ENCODE measurements at regions not wholly inside any gene's neighbourhood (a gene's known extent, or its start where the extent isn't known, plus 50 kb on each side); places are given as distances from the start of the nearest gene placed in this dataset.

DNA sequence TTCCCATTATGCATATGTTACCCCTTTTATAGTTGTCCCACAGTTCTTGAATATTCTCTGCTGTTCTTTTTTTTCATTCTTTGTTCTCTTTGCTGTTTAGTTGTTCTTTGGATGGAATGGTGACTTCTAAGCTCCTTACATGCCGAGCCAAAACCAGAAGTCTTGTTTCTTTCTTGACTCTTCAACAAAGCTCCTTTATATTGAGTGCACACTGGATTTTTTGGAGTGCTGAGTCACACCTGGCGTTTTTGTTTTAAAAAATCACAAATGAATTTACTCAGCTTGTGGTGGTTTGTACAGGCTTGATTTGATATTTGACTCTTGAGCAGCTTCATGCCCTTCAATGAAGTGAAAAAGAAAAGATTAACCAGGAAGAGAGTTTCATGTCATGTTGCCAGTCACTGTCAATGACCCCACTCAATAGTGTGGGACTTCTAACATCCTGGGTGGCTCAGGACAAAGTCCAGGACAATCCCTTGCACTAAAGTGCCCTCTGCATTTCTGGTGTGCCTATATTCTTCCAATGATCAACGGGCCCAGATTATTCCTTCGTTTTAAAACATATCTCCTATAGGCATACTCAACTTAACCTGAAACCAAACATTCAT is 112.4 kb upstream of the SLC38A4 start:
- dilution Hi-C loops (cut with MboI; ENCODE audit: extremely low pct_ligation_motif_present, low sequenced_read_pairs): no loop called here
- no peaks in the 10 kb centered on the region for H3K79me2 ChIP-seq (ENCODE audit: control insufficient read depth, insufficient read depth, low read length)
- no peaks in the 10 kb centered on the region for H3K9me3 ChIP-seq (ENCODE audit: control insufficient read depth, low read depth, low read length)
- H3K36me3 ChIP-seq (ENCODE audit: control insufficient read depth in 2 of 2, extremely low read depth in 1 of 2, insufficient read depth in 2 of 2, low read length in 2 of 2): no peaks in the 10 kb centered on the region
- no peaks in the 10 kb centered on the region for H3K27me3 ChIP-seq (ENCODE audit: control insufficient read depth, extremely low read depth, insufficient read depth, low read length)
- no peaks in the 10 kb centered on the region for H3K9me1 ChIP-seq (ENCODE audit: control insufficient read depth, extremely low read depth, insufficient read depth, low read length)
- peak overlapping the region; percentile 73 for H2AFZ ChIP-seq (ENCODE audit: control insufficient read depth, low read length)
- peaks cover 26% of the 10 kb centered on the region for H3K4me1 ChIP-seq (ENCODE audit: control insufficient read depth, extremely low read depth, insufficient read depth, low read length)
- TF ChIP-seq EZH2 (IDR thresholded peaks at IDR 0.05; ENCODE audit: low read length): no peak
- TF ChIP-seq, protein P1, sequence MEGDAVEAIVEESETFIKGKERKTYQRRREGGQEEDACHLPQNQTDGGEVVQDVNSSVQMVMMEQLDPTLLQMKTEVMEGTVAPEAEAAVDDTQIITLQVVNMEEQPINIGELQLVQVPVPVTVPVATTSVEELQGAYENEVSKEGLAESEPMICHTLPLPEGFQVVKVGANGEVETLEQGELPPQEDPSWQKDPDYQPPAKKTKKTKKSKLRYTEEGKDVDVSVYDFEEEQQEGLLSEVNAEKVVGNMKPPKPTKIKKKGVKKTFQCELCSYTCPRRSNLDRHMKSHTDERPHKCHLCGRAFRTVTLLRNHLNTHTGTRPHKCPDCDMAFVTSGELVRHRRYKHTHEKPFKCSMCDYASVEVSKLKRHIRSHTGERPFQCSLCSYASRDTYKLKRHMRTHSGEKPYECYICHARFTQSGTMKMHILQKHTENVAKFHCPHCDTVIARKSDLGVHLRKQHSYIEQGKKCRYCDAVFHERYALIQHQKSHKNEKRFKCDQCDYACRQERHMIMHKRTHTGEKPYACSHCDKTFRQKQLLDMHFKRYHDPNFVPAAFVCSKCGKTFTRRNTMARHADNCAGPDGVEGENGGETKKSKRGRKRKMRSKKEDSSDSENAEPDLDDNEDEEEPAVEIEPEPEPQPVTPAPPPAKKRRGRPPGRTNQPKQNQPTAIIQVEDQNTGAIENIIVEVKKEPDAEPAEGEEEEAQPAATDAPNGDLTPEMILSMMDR (optimal IDR thresholded peaks at IDR 0.05 in 1 of 3, IDR thresholded peaks at IDR 0.05 in 1 of 3, conservative IDR thresholded peaks at IDR 0.05 in 1 of 3; ENCODE audit: extremely low read depth in 1 of 3, insufficient read depth in 2 of 3, low read length in 3 of 3): no peak
- H3K4me2 ChIP-seq (ENCODE audit: control insufficient read depth, extremely low read depth, insufficient read depth, low read depth, low read length): peak overlapping the region; percentile 60
- peak overlapping the region in 2 of 3 experiments; percentile 3 to 38 for H3K4me3 ChIP-seq (ENCODE audit: control insufficient read depth in 2 of 3, extremely low read depth in 1 of 3, insufficient read depth in 2 of 3, low read depth in 1 of 3, low read length in 3 of 3)
- H3K9ac ChIP-seq (ENCODE audit: control insufficient read depth, extremely low read depth, insufficient read depth, low read length): no peak overlapping the region
- H4K20me1 ChIP-seq (ENCODE audit: control insufficient read depth, extremely low read depth, insufficient read depth, low read length): no peaks in the 10 kb centered on the region
- DNase-seq (ENCODE audit: low read depth, low spot score): no peak
- FAIRE-seq: peak; percentile 78
- peak overlapping the region; percentile 15 for H3K27ac ChIP-seq (ENCODE audit: control insufficient read depth, insufficient read depth, low read length)

DNA sequence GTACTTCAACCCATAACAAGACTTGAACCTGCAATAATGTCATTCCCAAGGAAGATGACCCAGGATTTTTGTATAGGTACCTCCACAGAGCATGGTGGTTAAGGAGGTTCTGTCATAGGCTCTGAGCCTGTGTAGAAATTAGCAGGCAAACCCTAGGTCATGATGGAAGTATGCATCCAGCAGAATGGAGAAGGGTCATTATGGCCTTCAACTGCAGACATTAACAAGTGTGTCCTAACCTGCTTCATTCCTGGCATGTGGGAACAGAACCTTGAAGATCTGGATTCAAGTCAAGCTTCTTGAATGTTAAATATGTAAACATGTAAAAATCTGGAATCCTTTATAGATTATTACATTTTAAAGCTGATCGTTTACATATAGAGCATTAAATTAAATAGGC is 116.2 kb upstream of the SLC38A4 start:
- Histone ChIP-seq H3K4me2 (ENCODE audit: control insufficient read depth, extremely low read depth, insufficient read depth, low read depth, low read length) (no peak overlapping the region), H3K9ac (ENCODE audit: control insufficient read depth, extremely low read depth, insufficient read depth, low read length) (no peak overlapping the region), H4K20me1 (ENCODE audit: control insufficient read depth, extremely low read depth, insufficient read depth, low read length) (no peaks in the 10 kb centered on the region), H3K36me3 (ENCODE audit: control insufficient read depth in 2 of 2, extremely low read depth in 1 of 2, insufficient read depth in 2 of 2, low read length in 2 of 2) (no peaks in the 10 kb centered on the region), H3K9me1 (ENCODE audit: control insufficient read depth, extremely low read depth, insufficient read depth, low read length) (no peaks in the 10 kb centered on the region), H3K4me3 (ENCODE audit: control insufficient read depth in 2 of 3, extremely low read depth in 1 of 3, insufficient read depth in 2 of 3, low read depth in 1 of 3, low read length in 3 of 3) (no peak overlapping the region), H3K27me3 (ENCODE audit: control insufficient read depth, extremely low read depth, insufficient read depth, low read length) (no peaks in the 10 kb centered on the region), H3K79me2 (ENCODE audit: control insufficient read depth, insufficient read depth, low read length) (no peaks in the 10 kb centered on the region), H3K4me1 (ENCODE audit: control insufficient read depth, extremely low read depth, insufficient read depth, low read length) (peaks cover 41% of the 10 kb centered on the region), H2AFZ (ENCODE audit: control insufficient read depth, low read length) (no peak overlapping the region), H3K27ac (ENCODE audit: control insufficient read depth, insufficient read depth, low read length) (no peak overlapping the region), H3K9me3 (ENCODE audit: control insufficient read depth, low read depth, low read length) (no peaks in the 10 kb centered on the region)
- TF ChIP-seq EZH2 (IDR thresholded peaks at IDR 0.05; ENCODE audit: low read length): no peak
- TF ChIP-seq, protein P1 (optimal IDR thresholded peaks at IDR 0.05 in 1 of 3, IDR thresholded peaks at IDR 0.05 in 1 of 3, conservative IDR thresholded peaks at IDR 0.05 in 1 of 3; ENCODE audit: extremely low read depth in 1 of 3, insufficient read depth in 2 of 3, low read length in 3 of 3): no peak
- dilution Hi-C loops (cut with MboI; ENCODE audit: extremely low pct_ligation_motif_present, low sequenced_read_pairs): no loop called here
- FAIRE-seq (peak; percentile 55), DNase-seq (ENCODE audit: low read depth, low spot score) (no peak)
